Mesendoderm (in vitro differentiated cells): ENCODE measurements at regions not wholly inside any gene's neighbourhood (a gene's known extent, or its start where the extent isn't known, plus 50 kb on each side); places are given as distances from the start of the nearest gene placed in this dataset.

ENCODE experiments used
- DNase-seq: peaks from one replicate; pipeline ENCODE4 v3.0.0; 2013
- H2AK5ac ChIP-seq: 2 replicates; pipeline ENCODE4 v1.6.1; 2013; ENCODE audit warnings: low read length, inconsistent platforms
- H2BK120ac ChIP-seq: 2 replicates; pipeline ENCODE4 v1.6.1; 2013; ENCODE audit warnings: low read depth, mild to moderate bottlenecking, low read length, moderate library complexity, mixed read lengths
- H2BK15ac ChIP-seq: replicated peaks from 2 replicates; pipeline ENCODE4 v1.6.1; 2013; ENCODE audit warnings: low read depth, mild to moderate bottlenecking, moderate library complexity
- H2BK5ac ChIP-seq: 2 replicates; pipeline ENCODE4 v1.6.1; 2013; ENCODE audit warnings: low read length, inconsistent platforms
- H3K18ac ChIP-seq: 2 replicates; pipeline ENCODE4 v1.6.1; 2013; ENCODE audit warnings: mild to moderate bottlenecking, low read length, mixed read lengths
- H3K23ac ChIP-seq: one replicate; pipeline ENCODE4 v1.6.1; 2013; ENCODE audit warnings: low read length
- H3K27ac ChIP-seq: 2 replicates; pipeline ENCODE4 v1.5.1; 2013; ENCODE audit warnings: low read depth, mild to moderate bottlenecking, inconsistent platforms, low read length, moderate library complexity
- H3K27me3 ChIP-seq: 2 replicates; pipeline ENCODE4 v1.6.1; 2013; ENCODE audit warnings: low read length, control low read depth, mild to moderate bottlenecking, inconsistent platforms; ENCODE audit not compliant: insufficient read depth, poor library complexity
- H3K36me3 ChIP-seq: 2 replicates; pipeline ENCODE4 v1.6.1; 2013; ENCODE audit warnings: low read length, inconsistent platforms; ENCODE audit not compliant: control insufficient read depth, insufficient read depth
- H3K4ac ChIP-seq: one replicate; pipeline ENCODE4 v1.6.1; 2013; ENCODE audit warnings: low read depth, mild to moderate bottlenecking, low read length, moderate library complexity
- H3K4me1 ChIP-seq: 2 replicates; pipeline ENCODE4 v1.6.1; 2013; ENCODE audit warnings: low read depth, low read length, inconsistent platforms; ENCODE audit not compliant: control insufficient read depth
- H3K4me2 ChIP-seq: 2 replicates; pipeline ENCODE4 v1.6.1; 2013; ENCODE audit warnings: low read length
- H3K4me3 ChIP-seq: 2 replicates; pipeline ENCODE4 v1.5.1; 2013; ENCODE audit warnings: mild to moderate bottlenecking, low read length
- H3K56ac ChIP-seq: one replicate; pipeline ENCODE4 v1.6.1; 2013; ENCODE audit warnings: low read length
- H3K79me1 ChIP-seq: 2 replicates; pipeline ENCODE4 v1.6.1; 2013; ENCODE audit warnings: low read length, inconsistent platforms
- H3K79me2 ChIP-seq: 2 replicates; pipeline ENCODE4 v1.6.1; 2013; ENCODE audit warnings: mild to moderate bottlenecking, low read length; ENCODE audit not compliant: control insufficient read depth, insufficient read depth
- H3K9ac ChIP-seq: 2 replicates; pipeline ENCODE4 v1.6.1; 2013; ENCODE audit warnings: low read length, inconsistent platforms
- H4K5ac ChIP-seq: one replicate; pipeline ENCODE4 v1.6.1; 2013; ENCODE audit warnings: low read length
- H4K8ac ChIP-seq: one replicate; pipeline ENCODE4 v1.6.1; 2013; ENCODE audit warnings: low read depth, mild to moderate bottlenecking, control low read depth, low read length, moderate library complexity
- whole genome bisulfite sequencing: extraction: QIAGEN DNeasy Blood & Tissue Kit; methylation state at CpG from one replicate; pipeline ENCODE4 v1.1.7; 2013; ENCODE audit warnings: low lambda C conversion rate, missing lambda C conversion rate; ENCODE audit not compliant: insufficient coverage; ENCODE audit errors: extremely low coverage; 5-methylcytosine and 5-hydroxymethylcytosine counted together

DNA sequence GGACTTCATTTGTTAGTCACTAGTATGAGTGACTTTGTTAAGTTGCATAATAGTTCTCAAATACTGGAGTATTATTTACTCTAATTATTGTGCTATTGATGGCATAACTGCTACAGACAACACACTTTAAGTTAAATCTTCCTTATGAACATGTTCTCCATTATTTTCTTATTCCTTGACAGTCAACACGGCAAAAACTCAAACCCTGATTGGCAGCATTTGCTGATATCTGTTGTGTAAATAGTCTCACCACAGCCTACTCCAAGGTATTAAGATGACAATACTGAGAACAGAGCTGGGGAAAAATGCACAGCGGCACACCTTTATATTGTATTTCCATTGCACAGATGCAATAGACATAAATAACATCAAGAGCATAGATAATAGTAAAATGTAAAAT, 568.0 kb upstream of the AADAT start:
- Histone ChIP-seq H3K79me1 (no peaks in the 10 kb centered on the region), H3K56ac (no peak overlapping the region), H4K5ac (no peak overlapping the region), H3K4me1 (no peaks in the 10 kb centered on the region), H3K18ac (no peak overlapping the region), H3K79me2 (no peaks in the 10 kb centered on the region), H2BK5ac (no peak overlapping the region), H3K4me2 (no peak overlapping the region), H3K9ac (no peak overlapping the region), H4K8ac (no peak overlapping the region), H2AK5ac (no peak overlapping the region), H3K27ac (no peak overlapping the region), H3K4ac (no peak overlapping the region), H2BK120ac (no peak overlapping the region), H3K36me3 (no peaks in the 10 kb centered on the region), H3K27me3 (no peaks in the 10 kb centered on the region), H3K23ac (no peak overlapping the region), H2BK15ac (no peak overlapping the region), H3K4me3 (no peak overlapping the region)
- WGBS, result no CpG with 5 or more reads among the region's 2 CpGs
- DNase-seq, result no peak

DNA sequence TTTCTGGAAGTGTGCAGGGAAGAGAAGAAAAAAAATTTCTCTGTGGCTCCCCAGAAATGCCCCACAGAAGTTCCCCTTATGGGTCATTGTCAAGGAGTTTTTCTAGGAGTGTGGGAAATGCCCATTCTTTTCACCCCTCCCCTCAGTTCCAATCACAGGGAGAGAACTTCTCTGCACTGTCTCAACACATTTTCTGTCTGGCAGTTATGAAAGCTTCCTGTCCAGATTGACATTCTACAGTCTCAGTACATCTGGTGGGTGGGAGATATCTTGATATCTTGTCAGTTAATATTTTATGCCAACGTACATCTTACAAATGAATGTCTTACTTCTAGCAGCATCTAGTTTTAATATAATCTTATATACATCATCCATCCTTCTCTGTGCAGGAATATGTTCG, 566.8 kb upstream of the AADAT start:
- Histone ChIP-seq H2BK15ac (no peak overlapping the region), H2BK120ac (no peak overlapping the region), H2AK5ac (no peak overlapping the region), H3K79me2 (no peaks in the 10 kb centered on the region), H3K4me3 (no peak overlapping the region), H3K18ac (no peak overlapping the region), H4K5ac (no peak overlapping the region), H3K9ac (no peak overlapping the region), H3K27ac (no peak overlapping the region), H2BK5ac (no peak overlapping the region), H3K4ac (no peak overlapping the region), H4K8ac (no peak overlapping the region), H3K36me3 (no peaks in the 10 kb centered on the region), H3K4me1 (peaks cover 2% of the 10 kb centered on the region), H3K23ac (no peak overlapping the region), H3K27me3 (no peaks in the 10 kb centered on the region), H3K79me1 (no peaks in the 10 kb centered on the region), H3K4me2 (no peak overlapping the region), H3K56ac (no peak overlapping the region)
- 100% methylated on average over 1 of the region's 2 CpGs for WGBS
- DNase-seq, result no peak

DNA sequence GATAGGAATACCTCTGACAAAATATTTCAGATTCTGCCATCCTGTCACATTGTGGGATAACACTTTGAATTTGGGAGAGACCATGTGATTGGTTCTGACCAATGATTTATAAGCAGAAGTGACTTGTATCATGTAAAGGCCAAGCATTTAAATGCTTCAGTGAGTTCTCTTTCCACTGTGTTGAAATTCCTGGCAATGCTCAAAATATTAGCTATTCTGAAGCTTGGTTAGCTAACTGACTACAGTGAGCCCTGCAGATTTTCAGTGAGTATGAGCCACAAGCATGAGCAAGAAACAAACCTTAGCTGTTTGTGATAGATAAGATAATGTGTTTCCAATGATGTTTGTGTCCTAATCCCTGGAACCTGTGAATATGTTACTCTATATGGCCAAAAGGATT, 562.8 kb upstream of the AADAT start:
- H3K36me3 ChIP-seq, result no peaks in the 10 kb centered on the region
- no peak overlapping the region for H3K4me2 ChIP-seq
- H3K23ac ChIP-seq, result no peak overlapping the region
- H3K4ac ChIP-seq, result no peak overlapping the region
- H3K79me1 ChIP-seq, result no peaks in the 10 kb centered on the region
- no peak overlapping the region for H3K4me3 ChIP-seq
- H4K5ac ChIP-seq, result no peak overlapping the region
- no peak overlapping the region for H2BK15ac ChIP-seq
- no peak overlapping the region for H3K56ac ChIP-seq
- H3K18ac ChIP-seq, result no peak overlapping the region
- peak; percentile 20 for DNase-seq
- no peak overlapping the region for H3K9ac ChIP-seq
- no peak overlapping the region for H3K27ac ChIP-seq
- H4K8ac ChIP-seq, result no peak overlapping the region
- no peak overlapping the region for H2BK120ac ChIP-seq
- H3K27me3 ChIP-seq, result no peaks in the 10 kb centered on the region
- H3K4me1 ChIP-seq, result peaks cover 2% of the 10 kb centered on the region
- H2BK5ac ChIP-seq, result no peak overlapping the region
- H2AK5ac ChIP-seq, result no peak overlapping the region
- no peaks in the 10 kb centered on the region for H3K79me2 ChIP-seq

DNA sequence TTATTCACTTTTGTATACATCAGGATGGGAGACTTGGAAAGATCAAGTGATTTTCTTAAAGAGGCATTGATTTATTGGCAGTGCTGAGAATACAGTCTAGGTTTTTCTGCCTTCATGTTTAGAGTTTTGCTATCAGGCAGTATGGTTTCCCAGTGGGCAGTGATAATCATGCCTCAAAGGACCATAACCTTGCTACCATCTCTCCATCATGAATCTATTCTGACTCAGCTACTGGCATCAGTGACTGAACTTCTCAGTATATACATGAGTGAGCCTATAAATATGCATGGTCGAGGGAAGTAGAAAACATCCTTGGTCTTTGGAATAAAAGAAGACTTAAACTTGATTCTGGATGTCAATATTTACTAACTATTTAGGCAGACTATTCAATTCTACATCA, 562.0 kb upstream of the AADAT start:
- no peak for DNase-seq
- H3K4ac ChIP-seq, result no peak overlapping the region
- H4K8ac ChIP-seq, result no peak overlapping the region
- no peak overlapping the region for H3K23ac ChIP-seq
- WGBS, result no CpG with 5 or more reads among the region's 1 CpG
- no peak overlapping the region for H3K4me2 ChIP-seq
- H3K56ac ChIP-seq, result no peak overlapping the region
- no peaks in the 10 kb centered on the region for H3K27me3 ChIP-seq
- H4K5ac ChIP-seq, result no peak overlapping the region
- H2AK5ac ChIP-seq, result peak overlapping the region; percentile 33
- H3K79me2 ChIP-seq, result no peaks in the 10 kb centered on the region
- no peak overlapping the region for H3K18ac ChIP-seq
- H3K4me1 ChIP-seq, result peaks cover 2% of the 10 kb centered on the region
- H2BK120ac ChIP-seq, result peak overlapping the region; percentile 73
- H3K4me3 ChIP-seq, result no peak overlapping the region
- H2BK15ac ChIP-seq, result no peak overlapping the region
- no peak overlapping the region for H3K27ac ChIP-seq
- no peaks in the 10 kb centered on the region for H3K79me1 ChIP-seq
- no peak overlapping the region for H3K9ac ChIP-seq
- H3K36me3 ChIP-seq, result no peaks in the 10 kb centered on the region
- H2BK5ac ChIP-seq, result no peak overlapping the region

DNA sequence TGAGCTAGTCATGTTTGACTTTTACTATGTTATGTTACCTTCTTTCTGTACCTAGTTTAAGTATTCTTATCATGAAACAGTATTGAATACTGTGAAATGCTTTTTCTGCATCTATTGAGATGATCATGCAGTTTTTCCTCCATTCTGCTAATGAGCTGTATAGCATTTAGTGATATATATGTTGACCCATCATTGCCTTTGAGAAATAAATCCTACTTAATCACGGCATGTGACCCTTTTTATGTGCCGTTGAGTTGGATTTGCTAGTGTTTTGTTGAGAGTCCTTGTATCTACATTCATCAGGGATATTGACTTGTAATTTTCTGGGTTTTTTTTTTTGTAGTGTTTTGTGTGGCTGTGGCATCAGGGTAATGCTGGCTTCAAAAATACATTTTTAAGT, 537.7 kb upstream of the AADAT start:
- H3K36me3 ChIP-seq, result no peaks in the 10 kb centered on the region
- no peak overlapping the region for H2BK5ac ChIP-seq
- H4K8ac ChIP-seq, result no peak overlapping the region
- H3K27me3 ChIP-seq, result no peaks in the 10 kb centered on the region
- H3K9ac ChIP-seq, result no peak overlapping the region
- no peak overlapping the region for H3K23ac ChIP-seq
- H3K4me3 ChIP-seq, result no peak overlapping the region
- no peak overlapping the region for H2AK5ac ChIP-seq
- no peak overlapping the region for H3K4ac ChIP-seq
- H2BK120ac ChIP-seq, result no peak overlapping the region
- no peak overlapping the region for H3K18ac ChIP-seq
- DNase-seq, result no peak
- no peak overlapping the region for H2BK15ac ChIP-seq
- H3K79me1 ChIP-seq, result no peaks in the 10 kb centered on the region
- no CpG with 5 or more reads among the region's 2 CpGs for WGBS
- H4K5ac ChIP-seq, result no peak overlapping the region
- H3K4me1 ChIP-seq, result no peaks in the 10 kb centered on the region
- H3K27ac ChIP-seq, result no peak overlapping the region
- no peak overlapping the region for H3K56ac ChIP-seq
- H3K79me2 ChIP-seq, result no peaks in the 10 kb centered on the region
- H3K4me2 ChIP-seq, result no peak overlapping the region

DNA sequence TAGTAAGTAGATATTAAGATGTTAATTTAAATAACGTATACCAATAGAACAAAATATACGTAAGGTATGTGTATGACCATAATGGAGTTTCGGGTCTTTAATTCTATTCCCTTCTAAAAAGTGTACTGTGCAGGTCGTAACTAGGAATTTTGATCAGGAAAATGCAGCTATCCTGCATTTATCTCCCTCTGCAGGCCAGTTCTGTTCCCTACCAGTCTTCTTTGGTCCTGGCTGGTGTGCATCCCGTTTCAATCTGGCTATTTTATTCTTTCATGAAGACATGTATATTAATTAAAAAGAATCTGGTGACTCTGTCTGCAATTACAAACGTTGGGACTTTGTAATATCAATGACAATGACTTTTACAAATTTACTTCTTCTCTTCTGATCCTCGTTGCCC, 534.1 kb upstream of the AADAT start:
- 100% methylated on average over 3 of the region's 7 CpGs for WGBS
- no peak for DNase-seq
- no peaks in the 10 kb centered on the region for H3K36me3 ChIP-seq
- H3K4me1 ChIP-seq, result no peaks in the 10 kb centered on the region
- no peak overlapping the region for H3K4me2 ChIP-seq
- no peak overlapping the region for H3K9ac ChIP-seq
- no peaks in the 10 kb centered on the region for H3K27me3 ChIP-seq
- no peak overlapping the region for H2BK120ac ChIP-seq
- no peak overlapping the region for H3K18ac ChIP-seq
- no peak overlapping the region for H3K56ac ChIP-seq
- no peaks in the 10 kb centered on the region for H3K79me1 ChIP-seq
- H2AK5ac ChIP-seq, result no peak overlapping the region
- no peak overlapping the region for H4K5ac ChIP-seq
- H3K27ac ChIP-seq, result no peak overlapping the region
- H3K4ac ChIP-seq, result no peak overlapping the region
- no peak overlapping the region for H2BK5ac ChIP-seq
- H3K23ac ChIP-seq, result no peak overlapping the region
- no peak overlapping the region for H2BK15ac ChIP-seq
- no peak overlapping the region for H4K8ac ChIP-seq
- H3K4me3 ChIP-seq, result no peak overlapping the region
- no peaks in the 10 kb centered on the region for H3K79me2 ChIP-seq
